BJ (cell line): ENCODE measurements at regions not wholly inside any gene's neighbourhood (a gene's known extent, or its start where the extent isn't known, plus 50 kb on each side); places are given as distances from the start of the nearest gene placed in this dataset.

Experiments
- CTCF ChIA-PET: fragments of 350-600 bp; formaldehyde crosslinking; extraction: SDS; loops from one replicate; lab custom pipeline; 2021; ENCODE audit warnings: antibody characterized with exemption, inconsistent platforms; lab: Yijun Ruan, JAX
- POLR2A ChIA-PET: fragments of 300-600 bp; sonication (Branson Sonifier 250); formaldehyde crosslinking; extraction: SDS; loops from one replicate; lab custom pipeline; 2021; ENCODE audit warnings: antibody characterized with exemption; lab: Charles Lee
- DNase-seq: peaks from one replicate; pipeline ENCODE4 v3.0.0-alpha.2; 2011; ENCODE audit warnings: low read depth
- H3K27me3 ChIP-seq: 2 replicates; pipeline ENCODE4 v1.6.0; 2011; ENCODE audit warnings: low read length; ENCODE audit not compliant: control insufficient read depth, insufficient read depth
- H3K36me3 ChIP-seq: 2 replicates; pipeline ENCODE4 v1.5.1; 2011; ENCODE audit warnings: low read length; ENCODE audit not compliant: control insufficient read depth, insufficient read depth
- H3K4me3 ChIP-seq: 2 replicates; pipeline ENCODE4 v1.5.1; 2011; ENCODE audit warnings: low read depth, mild to moderate bottlenecking, control low read depth, low read length
- CTCF ChIP-seq: IDR thresholded peaks from 2 replicates; pipeline ENCODE4 v1.5.1; 2011; ENCODE audit warnings: low read depth, mild to moderate bottlenecking, control low read depth, inconsistent platforms, low read length, moderate library complexity; ENCODE audit not compliant: insufficient read depth

GRCh38 chr6:148068437-148069061 lies 274.1 kb upstream of the SASH1 start:
- no peak for TF ChIP-seq CTCF
- Histone ChIP-seq H3K4me3 (no peak overlapping the region), H3K27me3 (no peaks in the 10 kb centered on the region), H3K36me3 (no peaks in the 10 kb centered on the region)
- ChIA-PET CTCF (interaction anchor here (1.0 kb wide), 1 partner anchor 13 kb away, joined by 5 read pairs; no protein-coding TSS in a partner anchor), POLR2A (no interaction called here)
- DNase-seq, result no peak

- DNase-seq, result no peak
- TF ChIP-seq CTCF, result no peak
- CTCF ChIA-PET, result no interaction called here
- POLR2A ChIA-PET, result no interaction called here
- Histone ChIP-seq H3K36me3 (no peaks in the 10 kb centered on the region), H3K27me3 (no peaks in the 10 kb centered on the region), H3K4me3 (no peak overlapping the region)
Measured at GRCh38 chr6:148069256-148069655, 273.4 kb upstream of the SASH1 start.

- no peaks in the 10 kb centered on the region for H3K27me3 ChIP-seq
- DNase-seq, result no peak
- TF ChIP-seq CTCF, result no peak
- ChIA-PET POLR2A (no interaction called here), CTCF (interaction anchor here (2.0 kb wide), 1 partner anchor 11 kb away, joined by 7 read pairs; no protein-coding TSS in a partner anchor)
- no peaks in the 10 kb centered on the region for H3K36me3 ChIP-seq
- H3K4me3 ChIP-seq, result no peak overlapping the region
Measured at GRCh38 chr6:148074291-148074690, 268.3 kb upstream of the SASH1 start.

- POLR2A ChIA-PET, result no interaction called here
- no peaks in the 10 kb centered on the region for H3K27me3 ChIP-seq
- CTCF ChIA-PET, result interaction anchor here (2.0 kb wide), 1 partner anchor 11 kb away, joined by 7 read pairs; no protein-coding TSS in a partner anchor
- DNase-seq, result no peak
- no peaks in the 10 kb centered on the region for H3K36me3 ChIP-seq
- H3K4me3 ChIP-seq, result no peak overlapping the region
- TF ChIP-seq CTCF, result no peak
Measured at GRCh38 chr6:148074738-148075137, 267.9 kb upstream of the SASH1 start.

GRCh38 chr6:148075352-148075751 lies 267.3 kb upstream of the SASH1 start:
- no peak for TF ChIP-seq CTCF
- ChIA-PET CTCF (interaction anchor here (2.0 kb wide), 1 partner anchor 12 kb away, joined by 7 read pairs; no protein-coding TSS in a partner anchor), POLR2A (no interaction called here)
- H3K36me3 ChIP-seq, result no peaks in the 10 kb centered on the region
- H3K27me3 ChIP-seq, result no peaks in the 10 kb centered on the region; the same call in 1 of the 2 replicates
- no peak overlapping the region for H3K4me3 ChIP-seq
- DNase-seq, result no peak
